GM12878 (cell line): ENCODE measurements at regions not wholly inside any gene's neighbourhood (a gene's known extent, or its start where the extent isn't known, plus 50 kb on each side); places are given as distances from the start of the nearest gene placed in this dataset.
"Not testable (repeated sequence)": the region's sequence is repeated elsewhere in the genome, so short reads cannot be mapped to it uniquely, and the experiment has no call there.

Source experiments
- CEBPB ChIP-seq, 2 experiments: fragments of 150-350 bp in 1 of 2; IDR thresholded peaks; 2 replicates each; pipeline ENCODE4 v1.6.1; 2012 to 2014; ENCODE audit warnings: low read depth in 2 of 2, low read length in 2 of 2, borderline replicate concordance in 1 of 2, inconsistent platforms in 1 of 2
- CHD2 ChIP-seq: IDR thresholded peaks from 2 replicates; pipeline ENCODE4 v1.6.1; 2011; ENCODE audit warnings: low read depth, low read length, improper control_type of control experiment, borderline replicate concordance
- CTCF ChIP-seq, 3 experiments: IDR thresholded peaks in 2 of 3; conservative IDR thresholded peaks in 1 of 3; 2 replicates each; pipeline ENCODE4 v1.5.1; 2011; ENCODE audit warnings: low read depth in 3 of 3, low read length in 3 of 3, mild to moderate bottlenecking in 3 of 3, control low read depth in 2 of 3, moderate library complexity in 2 of 3, inconsistent platforms in 1 of 3, mixed read lengths in 1 of 3; ENCODE audit not compliant: control insufficient read depth in 2 of 3, insufficient read depth in 1 of 3; ENCODE audit errors: extremely low read depth in 1 of 3
- EGR1 ChIP-seq, 2 experiments: IDR thresholded peaks; 1 replicate in 1 of 2; 2 replicates in 1 of 2; pipeline ENCODE4 v1.6.1; 2011 to 2012; ENCODE audit warnings: low read depth in 2 of 2, low read length in 2 of 2, borderline replicate concordance in 1 of 2, mild to moderate bottlenecking in 1 of 2, moderate library complexity in 1 of 2
- EP300 ChIP-seq, 2 experiments: fragments of 150-350 bp in 1 of 2; IDR thresholded peaks; 2 replicates each; pipeline ENCODE4 v1.6.1; 2011 to 2012; ENCODE audit warnings: low read depth in 2 of 2, low read length in 2 of 2, borderline replicate concordance in 1 of 2, improper control_type of control experiment in 1 of 2, inconsistent platforms in 1 of 2; ENCODE audit not compliant: control insufficient read depth in 1 of 2
- EZH2 ChIP-seq: IDR thresholded peaks from 2 replicates; pipeline ENCODE4 v1.6.1; 2012; ENCODE audit warnings: low read depth, mild to moderate bottlenecking, control low read depth, inconsistent platforms, low read length, borderline replicate concordance; ENCODE audit not compliant: control insufficient read depth
- KDM1A ChIP-seq: fragments of 200-600 bp; sonication (generic); IDR thresholded peaks from 2 replicates; pipeline ENCODE4 v1.6.1; 2016; ENCODE audit warnings: borderline replicate concordance
- POLR2AphosphoS5 ChIP-seq: IDR thresholded peaks from 2 replicates; pipeline ENCODE4 v1.6.1; 2011; ENCODE audit warnings: mild to moderate bottlenecking, low read length, inconsistent platforms
- TCF7 ChIP-seq: IDR thresholded peaks from 2 replicates; pipeline ENCODE4 v1.6.1; 2014; ENCODE audit warnings: antibody characterized with exemption, borderline replicate concordance
- YBX1 ChIP-seq: fragments of 450-650 bp; IDR thresholded peaks from 2 replicates; pipeline ENCODE4 v1.6.1; 2016; ENCODE audit warnings: antibody characterized with exemption

GRCh38 chr5:176755593-176755992, 54.8 kb upstream of the UNC5A start:
- TF ChIP-seq TCF7; KDM1A; CTCF (IDR thresholded peaks at IDR 0.05 in 2 of 3, conservative IDR thresholded peaks at IDR 0.05 in 1 of 3; ENCODE audit: control insufficient read depth in 2 of 3, extremely low read depth in 1 of 3, insufficient read depth in 1 of 3, low read depth in 3 of 3, low read length in 3 of 3); CEBPB (IDR thresholded peaks at IDR 0.05; ENCODE audit: borderline replicate concordance in 1 of 2, low read depth in 2 of 2, low read length in 2 of 2); POLR2AphosphoS5; EGR1 (IDR thresholded peaks at IDR 0.05; ENCODE audit: borderline replicate concordance in 1 of 2, low read depth in 2 of 2, low read length in 2 of 2); EZH2; CHD2; YBX1; EP300 (IDR thresholded peaks at IDR 0.05; ENCODE audit: borderline replicate concordance in 1 of 2, control insufficient read depth in 1 of 2, low read depth in 2 of 2, low read length in 2 of 2): not testable (repeated sequence)
